ENCODE measurements at regions not wholly inside any gene's neighbourhood (a gene's known extent, or its start where the extent isn't known, plus 50 kb on each side); places are given as distances from the start of the nearest gene placed in this dataset.
"Not testable (repeated sequence)": the region's sequence is repeated elsewhere in the genome, so short reads cannot be mapped to it uniquely, and the experiment has no call there.

DNA sequence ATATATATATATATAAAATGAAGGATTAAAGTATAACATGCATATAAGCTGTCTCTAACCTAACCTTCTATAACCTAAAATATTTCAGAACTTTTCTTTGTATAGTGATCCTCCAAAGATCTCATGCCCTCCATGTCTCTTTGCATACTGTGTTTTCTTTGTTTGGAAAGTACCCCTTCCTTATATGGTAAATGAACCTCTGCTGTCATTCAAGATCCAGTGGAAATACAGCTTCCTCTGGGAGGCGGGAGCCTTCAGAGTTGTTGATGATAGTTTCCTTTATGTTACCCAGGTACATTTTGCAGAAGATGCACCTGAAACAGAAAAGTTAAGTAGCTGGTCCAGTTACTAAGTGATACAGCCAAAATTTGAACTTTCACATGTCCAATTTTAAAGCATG is 233.3 kb upstream of the FOXP2 start:
- DNase-seq (ENCODE audit: low read depth, low spot score), result no peak
- no peak overlapping the region for H3K4me3 ChIP-seq (ENCODE audit: low read depth, low read length)
- POLR2A ChIA-PET, result no interaction called here
- TF ChIP-seq, protein P1, sequence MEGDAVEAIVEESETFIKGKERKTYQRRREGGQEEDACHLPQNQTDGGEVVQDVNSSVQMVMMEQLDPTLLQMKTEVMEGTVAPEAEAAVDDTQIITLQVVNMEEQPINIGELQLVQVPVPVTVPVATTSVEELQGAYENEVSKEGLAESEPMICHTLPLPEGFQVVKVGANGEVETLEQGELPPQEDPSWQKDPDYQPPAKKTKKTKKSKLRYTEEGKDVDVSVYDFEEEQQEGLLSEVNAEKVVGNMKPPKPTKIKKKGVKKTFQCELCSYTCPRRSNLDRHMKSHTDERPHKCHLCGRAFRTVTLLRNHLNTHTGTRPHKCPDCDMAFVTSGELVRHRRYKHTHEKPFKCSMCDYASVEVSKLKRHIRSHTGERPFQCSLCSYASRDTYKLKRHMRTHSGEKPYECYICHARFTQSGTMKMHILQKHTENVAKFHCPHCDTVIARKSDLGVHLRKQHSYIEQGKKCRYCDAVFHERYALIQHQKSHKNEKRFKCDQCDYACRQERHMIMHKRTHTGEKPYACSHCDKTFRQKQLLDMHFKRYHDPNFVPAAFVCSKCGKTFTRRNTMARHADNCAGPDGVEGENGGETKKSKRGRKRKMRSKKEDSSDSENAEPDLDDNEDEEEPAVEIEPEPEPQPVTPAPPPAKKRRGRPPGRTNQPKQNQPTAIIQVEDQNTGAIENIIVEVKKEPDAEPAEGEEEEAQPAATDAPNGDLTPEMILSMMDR (IDR thresholded peaks at IDR 0.05; ENCODE audit: insufficient read depth, low read length, missing control alignments), result no peak
- CTCF ChIA-PET, result no interaction called here

DNA sequence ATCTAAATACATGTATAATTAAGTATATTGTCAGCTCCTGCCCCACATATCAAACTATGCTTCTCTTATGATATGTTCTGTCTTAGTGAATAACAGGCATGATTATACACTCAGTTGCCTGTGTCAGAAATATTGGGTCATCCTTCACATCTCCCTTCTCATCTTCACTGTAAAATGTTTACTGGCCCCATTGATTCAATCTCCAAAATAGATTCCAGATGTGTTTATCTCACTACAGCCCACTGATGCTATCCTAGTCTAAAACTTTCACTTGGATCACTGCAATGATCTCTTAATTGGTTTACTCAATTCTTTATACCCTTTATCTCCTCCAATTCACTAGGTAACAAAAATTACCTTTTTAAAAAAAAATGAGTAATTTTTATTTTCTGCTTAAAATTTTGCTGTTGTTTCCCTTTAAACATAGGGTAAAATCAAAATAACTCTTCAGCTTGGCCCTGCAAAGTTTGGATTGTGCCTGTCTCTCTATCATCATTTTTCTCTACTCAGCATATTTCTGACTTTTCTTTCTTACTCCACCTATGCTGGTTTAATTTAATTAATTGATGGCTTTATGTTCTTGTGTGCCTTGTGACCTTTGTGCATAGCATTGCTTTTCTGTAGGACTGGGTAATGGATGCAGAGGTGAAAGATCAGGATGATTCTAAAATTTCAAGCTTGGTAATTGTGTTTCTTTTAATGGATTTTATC is 233.9 kb upstream of the FOXP2 start:
- TF ChIP-seq, protein P1 (IDR thresholded peaks at IDR 0.05; ENCODE audit: insufficient read depth, low read length, missing control alignments), result no peak
- POLR2A ChIA-PET, result no interaction called here

DNA sequence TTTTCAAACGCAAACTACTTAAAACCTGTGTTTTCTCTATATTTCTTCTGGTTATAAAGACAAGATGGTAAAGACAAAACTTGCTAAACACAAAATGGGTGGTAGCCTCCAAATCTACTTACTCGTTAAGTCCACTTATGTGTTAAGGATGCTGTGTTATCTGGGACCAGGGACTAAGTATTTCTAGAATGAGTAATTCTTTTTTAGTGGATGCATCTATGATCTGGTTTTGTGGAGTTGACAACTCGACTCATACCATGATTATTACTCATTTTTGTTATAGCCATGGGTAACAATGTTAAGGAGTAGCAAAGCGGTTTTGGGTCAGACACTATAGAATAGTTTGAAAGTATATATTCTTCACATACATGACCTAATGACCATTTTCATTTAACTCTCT is 239.5 kb upstream of the FOXP2 start:
- no peak overlapping the region for H3K4me3 ChIP-seq (ENCODE audit: low read depth, low read length)
- ChIA-PET POLR2A (no interaction called here), CTCF (no interaction called here)
- no peak for DNase-seq (ENCODE audit: low read depth, low spot score)
- TF ChIP-seq, protein P1 (IDR thresholded peaks at IDR 0.05; ENCODE audit: insufficient read depth, low read length, missing control alignments), result no peak

More for the DNA sequence above, 233.9 kb upstream of the FOXP2 start:
- DNase-seq (ENCODE audit: low read depth, low spot score), result no peak
- H3K4me3 ChIP-seq (ENCODE audit: low read depth, low read length), result no peak overlapping the region
- CTCF ChIA-PET, result no interaction called here

DNA sequence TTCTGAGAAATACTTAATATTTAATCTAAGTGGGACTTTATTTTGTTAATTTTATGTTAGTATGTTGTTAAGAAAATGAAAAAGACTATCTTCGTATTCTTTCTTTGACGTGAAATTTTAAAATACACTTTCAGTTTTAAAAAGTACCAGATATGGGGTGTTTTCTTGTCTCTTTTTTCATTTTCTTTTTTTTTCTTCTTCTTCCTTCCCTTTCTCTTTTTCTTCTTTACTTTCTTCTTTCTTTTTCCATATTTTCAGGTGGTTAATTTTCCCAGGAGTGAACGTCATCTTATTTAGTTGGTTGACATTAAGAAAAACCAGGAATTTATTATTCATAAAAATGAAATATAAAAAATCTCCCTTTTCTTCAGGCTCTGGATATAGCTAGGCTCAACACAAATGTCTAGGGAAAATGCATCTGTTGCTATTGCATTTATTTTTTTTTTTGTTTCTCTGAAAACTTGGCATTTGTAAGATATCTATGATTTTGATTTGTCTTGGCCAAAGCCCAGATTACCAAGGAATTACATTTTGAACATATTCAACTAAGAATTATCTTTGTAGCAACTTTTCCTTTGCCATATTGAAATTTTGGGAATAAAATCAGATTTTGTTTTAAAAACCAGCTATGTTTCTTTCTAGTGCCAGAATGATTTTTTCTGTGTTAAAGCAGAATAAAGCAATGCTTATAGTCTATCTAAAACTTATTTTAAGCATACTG is 241.3 kb upstream of the FOXP2 start:
- H3K4me3 ChIP-seq (ENCODE audit: low read depth, low read length), result no peak overlapping the region
- no peak for DNase-seq (ENCODE audit: low read depth, low spot score)
- CTCF ChIA-PET, result no interaction called here
- POLR2A ChIA-PET, result no interaction called here
- TF ChIP-seq, protein P1 (IDR thresholded peaks at IDR 0.05; ENCODE audit: insufficient read depth, low read length, missing control alignments), result no peak

DNA sequence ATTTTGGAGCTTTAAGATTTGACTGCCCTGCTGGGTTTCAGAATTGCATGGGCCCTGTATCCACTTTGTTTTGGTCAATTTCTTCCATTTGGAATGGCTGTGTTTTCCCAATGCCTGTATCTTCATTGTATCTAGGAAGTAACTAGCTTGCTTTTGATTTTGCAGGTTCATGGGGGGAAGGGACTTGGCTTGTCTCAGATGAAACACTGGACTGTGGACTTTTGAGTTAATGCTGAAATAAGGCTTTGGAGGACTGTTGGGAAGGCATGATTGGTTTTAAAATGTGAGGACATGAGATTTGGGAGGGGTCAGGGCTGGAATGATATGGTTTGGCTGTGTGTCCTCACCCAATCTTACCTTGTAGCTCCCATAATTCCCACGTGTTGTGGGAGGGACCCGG is 245.2 kb upstream of the FOXP2 start:
- DNase-seq (ENCODE audit: low read depth, low spot score); POLR2A ChIA-PET; H3K4me3 ChIP-seq (ENCODE audit: low read depth, low read length); CTCF ChIA-PET: not testable (repeated sequence)

DNA sequence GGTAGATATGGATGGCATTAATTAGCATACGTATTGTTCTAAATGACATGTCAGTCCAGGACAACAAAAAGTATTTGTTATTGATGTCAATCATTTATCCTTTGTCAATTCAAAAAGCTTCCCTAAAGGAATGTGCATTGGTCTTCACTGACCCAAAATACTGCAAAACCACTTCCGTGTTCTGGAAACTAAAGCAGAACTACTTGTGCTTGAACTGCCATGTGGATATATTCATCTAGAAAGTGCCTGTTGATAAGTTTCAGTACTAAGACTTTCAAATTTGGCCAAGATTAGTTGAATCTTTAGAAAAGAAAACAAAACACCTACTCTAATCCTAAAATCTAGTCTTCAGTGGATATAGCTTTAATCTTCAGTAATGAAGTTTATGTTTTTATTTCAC is 242.1 kb upstream of the PPP1R3A start:
- DNase-seq (ENCODE audit: low read depth, low spot score), result no peak
- H3K4me3 ChIP-seq (ENCODE audit: low read depth, low read length), result no peak overlapping the region
- ChIA-PET POLR2A (no interaction called here), CTCF (no interaction called here)
- TF ChIP-seq, protein P1 (IDR thresholded peaks at IDR 0.05; ENCODE audit: insufficient read depth, low read length, missing control alignments), result no peak

DNA sequence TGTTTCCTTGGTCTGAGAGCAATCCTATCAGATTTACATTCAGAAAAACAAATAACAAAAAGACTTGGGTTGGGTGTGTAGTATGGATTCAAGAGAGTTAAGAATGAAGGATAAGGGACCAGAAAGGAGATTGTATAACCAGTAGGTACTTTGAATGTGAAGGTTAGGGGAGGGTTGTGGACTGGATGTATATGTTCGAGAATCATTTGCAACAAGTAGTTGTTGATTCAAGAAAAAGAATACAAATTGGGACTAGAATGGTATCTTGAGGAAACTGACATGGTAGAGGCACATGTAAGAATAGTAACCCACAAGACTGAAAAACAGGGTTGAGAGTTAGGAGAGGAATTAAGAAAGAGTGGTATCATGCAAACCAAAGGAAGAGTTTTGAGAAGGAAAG is 240.0 kb upstream of the PPP1R3A start:
- DNase-seq (ENCODE audit: low read depth, low spot score), result no peak
- TF ChIP-seq, protein P1 (IDR thresholded peaks at IDR 0.05; ENCODE audit: insufficient read depth, low read length, missing control alignments), result no peak
- no peak overlapping the region for H3K4me3 ChIP-seq (ENCODE audit: low read depth, low read length)
- POLR2A ChIA-PET, result no interaction called here
- CTCF ChIA-PET, result no interaction called here

Measured in AG04449 (cell line).